Naive thymus-derived CD4-positive, alpha-beta T cell (primary cell): ENCODE measurements at regions not wholly inside any gene's neighbourhood (a gene's known extent, or its start where the extent isn't known, plus 50 kb on each side); places are given as distances from the start of the nearest gene placed in this dataset.

Experiments used
- ATAC-seq: fragments of 150-1000 bp; cut with Tn5 transposase; 2 replicates; pipeline ENCODE4 v1.10.0; 2021; ENCODE audit warnings: mild to moderate bottlenecking, moderate library complexity
- CTCF ChIA-PET: fragments of 350-600 bp; sonication (Branson Sonifier 250); formaldehyde crosslinking; loops from one replicate; lab custom pipeline; 2021; ENCODE audit warnings: antibody characterized with exemption; lab: Charles Lee
- POLR2A ChIA-PET: fragments of 350-600 bp; sonication (Branson Sonifier 250); formaldehyde crosslinking; loops from one replicate; lab custom pipeline; 2021; ENCODE audit warnings: antibody characterized with exemption, inconsistent platforms; lab: Charles Lee
- DNase-seq, 9 donors: peaks; one replicate each; pipeline versions ENCODE4 v3.0.0 to v3.0.0-alpha.2; 2020 to 2022; ENCODE audit warnings: mixed read lengths in 1 of 9
- H3K27ac ChIP-seq: one replicate; pipeline ENCODE4 v1.7.0; 2013; ENCODE audit warnings: mild to moderate bottlenecking, low read depth, low read length, moderate library complexity
- H3K27me3 ChIP-seq, 2 donors: one replicate each; pipeline ENCODE4 v1.7.0; 2013; ENCODE audit warnings: low read length in 2 of 2, mild to moderate bottlenecking in 2 of 2, moderate library complexity in 2 of 2; ENCODE audit not compliant: control insufficient read depth in 2 of 2, insufficient read depth in 2 of 2
- H3K36me3 ChIP-seq, 3 experiments: 1 replicate in 2 of 3; 2 replicates in 1 of 3; pipeline ENCODE4 v1.7.0; 2013; ENCODE audit warnings: low read length in 3 of 3, mild to moderate bottlenecking in 3 of 3, moderate library complexity in 1 of 3; ENCODE audit not compliant: insufficient read depth in 3 of 3, control insufficient read depth in 2 of 3
- H3K4me1 ChIP-seq, 2 donors: one replicate each; pipeline ENCODE4 v1.7.0; 2013; ENCODE audit warnings: low read length in 2 of 2, mild to moderate bottlenecking in 2 of 2, moderate library complexity in 1 of 2; ENCODE audit not compliant: control insufficient read depth in 2 of 2, insufficient read depth in 2 of 2
- H3K4me3 ChIP-seq: 2 replicates; pipeline ENCODE4 v1.7.0; 2013; ENCODE audit warnings: mild to moderate bottlenecking, low read length
- H3K9me3 ChIP-seq, 3 experiments: 1 replicate in 2 of 3; 2 replicates in 1 of 3; pipeline ENCODE4 v1.7.0; 2013; ENCODE audit warnings: low read length in 3 of 3; ENCODE audit not compliant: control insufficient read depth in 2 of 3
- H3K27ac Mint-ChIP-seq, 9 donors: one replicate each; pipeline ENCODE4 v1.8.0; 2020 to 2022; ENCODE audit warnings: mixed read lengths in 9 of 9, mild to moderate bottlenecking in 8 of 9, moderate library complexity in 5 of 9, inconsistent platforms in 2 of 9
- H3K27me3 Mint-ChIP-seq, 5 donors: one replicate each; pipeline ENCODE4 v1.8.0; 2021 to 2022; ENCODE audit warnings: mixed read lengths in 5 of 5, mild to moderate bottlenecking in 1 of 5
- H3K36me3 Mint-ChIP-seq, 5 donors: one replicate each; pipeline ENCODE4 v1.8.0; 2020 to 2022; ENCODE audit warnings: mixed read lengths in 5 of 5, mild to moderate bottlenecking in 3 of 5, inconsistent platforms in 1 of 5
- H3K4me1 Mint-ChIP-seq, 7 donors: one replicate each; pipeline ENCODE4 v1.8.0; 2020 to 2022; ENCODE audit warnings: mixed read lengths in 7 of 7, mild to moderate bottlenecking in 3 of 7, inconsistent platforms in 1 of 7
- H3K4me3 Mint-ChIP-seq, 10 donors: one replicate each; pipeline ENCODE4 v1.8.0; 2020 to 2022; ENCODE audit warnings: mild to moderate bottlenecking in 10 of 10, mixed read lengths in 10 of 10, moderate library complexity in 6 of 10, inconsistent platforms in 2 of 10
- H3K9me3 Mint-ChIP-seq, 11 donors: one replicate each; pipeline ENCODE4 v1.8.0; 2020 to 2022; ENCODE audit warnings: mixed read lengths in 11 of 11, mild to moderate bottlenecking in 4 of 11, inconsistent platforms in 1 of 11, moderate library complexity in 1 of 11
- intact Hi-C, 2 donors: fragments of 100-400 bp; cut with micrococcal nuclease; formaldehyde crosslinking; loops; one replicate each; pipeline ENCODE4 v1.15.1; 2023

DNA sequence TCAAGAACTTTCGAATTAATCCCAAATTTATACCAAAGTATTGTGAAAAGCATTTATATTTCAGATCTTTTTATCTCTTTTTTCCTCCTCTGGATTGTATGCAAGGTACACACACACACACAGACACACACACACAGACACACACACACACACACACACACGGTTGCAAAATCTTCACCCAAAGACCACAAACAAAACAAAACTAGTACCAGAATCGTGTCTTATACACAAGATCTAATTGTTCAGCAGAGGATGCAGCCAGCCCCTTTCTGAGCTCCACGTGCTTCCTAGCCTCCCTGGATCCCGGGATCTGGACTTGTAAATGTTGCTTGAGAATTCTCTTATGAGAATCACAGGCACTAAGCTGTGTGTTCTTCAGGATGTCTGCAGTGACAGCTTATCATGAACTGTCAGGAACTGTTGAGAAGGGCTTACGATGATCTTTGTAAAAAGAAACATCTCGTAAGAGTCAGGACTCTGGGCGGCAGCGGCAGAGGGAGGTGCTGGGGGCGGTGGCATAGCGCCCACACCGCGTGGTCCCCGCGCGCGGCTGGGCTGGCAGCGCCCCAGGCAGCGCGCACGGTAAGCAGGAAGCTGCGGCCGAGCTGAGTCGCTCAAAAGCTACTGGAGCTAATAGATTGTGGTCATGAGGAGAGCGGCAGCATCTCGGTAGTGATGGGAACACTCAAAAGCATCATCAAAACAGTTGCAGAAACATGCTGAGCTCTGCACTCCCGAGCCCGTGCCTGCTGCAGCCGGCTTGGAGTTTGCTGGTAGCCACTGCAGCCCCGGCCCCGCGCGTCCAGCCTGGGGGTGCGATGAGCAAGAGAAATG lies 277.6 kb downstream of the GATA3 start:
- H3K27ac Mint-ChIP-seq: peak overlapping the region; percentile 88 to 97 (median 93)
- Histone ChIP-seq H3K4me3 (peak overlapping the region; percentile 71), H3K27me3 (no peaks in the 10 kb centered on the region), H3K9me3 (no peaks in the 10 kb centered on the region), H3K27ac (peak overlapping the region; percentile 83), H3K4me1 (peaks cover 9 to 23% of the 10 kb centered on the region in 2 donors), H3K36me3 (no peaks in the 10 kb centered on the region)
- intact Hi-C loops: loop anchor here (1.0 to 10.0 kb wide), 15 partner anchors 72 to 877 kb away; partner anchors contain the start of genes TAF3 (in 2 of the 2), ATP5F1C (in 1 of the 2), GATA3 (in 1 of the 2) and KIN (in 1 of the 2)
- ChIA-PET POLR2A (interaction anchor here (0.7 to 2.2 kb wide), 13 partner anchors 9 to 280 kb away, joined by 3 to 13 read pairs (median 3); no protein-coding TSS in a partner anchor), CTCF (interaction anchor here (0.7 to 1.4 kb wide), 3 partner anchors 34 to 272 kb away, joined by 3 to 5 read pairs (median 4); no protein-coding TSS in a partner anchor)
- H3K9me3 Mint-ChIP-seq: no peaks in the 10 kb centered on the region
- peaks cover 21 to 53% (median 40%) of the 10 kb centered on the region in 7 donors for H3K4me1 Mint-ChIP-seq
- DNase-seq: peak; percentile 78 to 96 (median 93)
- H3K36me3 Mint-ChIP-seq: peaks cover 0 to 8% (median 0%) of the 10 kb centered on the region in 5 donors
- peak; percentile 97 for ATAC-seq
- H3K27me3 Mint-ChIP-seq: peaks cover 0 to 10% (median 0%) of the 10 kb centered on the region in 5 donors
- peak overlapping the region; percentile 65 to 92 (median 84) for H3K4me3 Mint-ChIP-seq

DNA sequence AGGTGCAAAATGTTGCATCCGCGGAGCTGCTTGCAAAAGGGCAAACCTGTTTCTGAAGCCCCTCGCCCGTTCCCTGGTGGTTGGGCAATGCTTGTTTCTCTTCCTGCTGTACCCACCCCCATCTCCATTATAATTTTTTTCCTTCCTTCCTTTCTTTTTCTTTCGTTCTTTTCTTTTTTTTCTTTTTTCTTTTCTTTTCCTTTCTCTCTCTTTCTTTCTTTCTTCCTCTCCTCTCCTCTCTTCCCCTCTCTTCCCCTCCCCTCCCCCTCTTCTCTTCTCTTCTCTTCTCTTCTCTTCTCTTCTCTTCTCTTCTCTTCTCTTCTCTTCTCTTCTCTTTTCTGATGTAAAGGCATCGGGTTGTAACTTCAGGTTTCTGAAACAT lies 278.2 kb downstream of the GATA3 start:
- peaks cover 0 to 8% (median 0%) of the 10 kb centered on the region in 5 donors for H3K36me3 Mint-ChIP-seq
- POLR2A ChIA-PET: interaction anchor here (0.7 to 2.2 kb wide), 12 partner anchors 9 to 281 kb away, joined by 3 to 13 read pairs (median 4); no protein-coding TSS in a partner anchor
- H3K9me3 ChIP-seq: no peaks in the 10 kb centered on the region
- H3K27me3 Mint-ChIP-seq: peaks cover 0 to 10% (median 0%) of the 10 kb centered on the region in 5 donors
- peaks cover 21 to 53% (median 40%) of the 10 kb centered on the region in 7 donors for H3K4me1 Mint-ChIP-seq
- peak in 1 of 9 donors; percentile 4 for DNase-seq
- H3K27ac ChIP-seq: peak overlapping the region; percentile 83
- peak overlapping the region; percentile 88 to 97 (median 93) for H3K27ac Mint-ChIP-seq
- no peaks in the 10 kb centered on the region for H3K9me3 Mint-ChIP-seq
- H3K4me3 Mint-ChIP-seq: peak overlapping the region; percentile 65 to 92 (median 84)
- ATAC-seq: no peak
- intact Hi-C loops: loop anchor here (1.0 to 10.0 kb wide), 15 partner anchors 72 to 877 kb away; partner anchors contain the start of genes TAF3 (in 2 of the 2), ATP5F1C (in 1 of the 2), GATA3 (in 1 of the 2) and KIN (in 1 of the 2)
- H3K36me3 ChIP-seq: no peaks in the 10 kb centered on the region
- H3K4me1 ChIP-seq: peaks cover 9 to 23% of the 10 kb centered on the region in 2 donors
- CTCF ChIA-PET: interaction anchor here (1.0 to 1.4 kb wide), 2 partner anchors 112 to 273 kb away, joined by 3 to 5 read pairs; no protein-coding TSS in a partner anchor
- H3K4me3 ChIP-seq: peak overlapping the region; percentile 71
- H3K27me3 ChIP-seq: no peaks in the 10 kb centered on the region

DNA sequence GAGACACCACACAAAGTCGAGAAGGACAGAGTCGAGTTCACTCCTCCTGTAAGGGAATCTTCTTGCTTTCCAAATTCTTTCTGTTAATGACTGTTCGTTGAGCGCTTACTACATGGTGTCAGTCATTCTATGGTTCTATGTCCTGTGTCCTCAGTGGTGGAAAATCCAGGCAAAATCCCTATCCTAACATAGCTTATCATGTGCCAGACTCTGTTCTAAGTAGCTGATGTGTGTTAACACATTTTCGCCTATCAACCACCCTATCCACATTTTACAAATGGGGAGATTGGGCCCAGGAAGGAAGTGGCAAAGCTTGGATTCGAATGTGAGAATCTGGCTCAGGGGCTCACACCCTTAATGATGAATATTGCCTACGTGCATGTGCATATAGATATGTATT lies 280.1 kb downstream of the GATA3 start:
- Histone ChIP-seq H3K27ac (no peak overlapping the region), H3K27me3 (no peaks in the 10 kb centered on the region), H3K4me3 (no peak overlapping the region), H3K9me3 (no peaks in the 10 kb centered on the region), H3K36me3 (no peaks in the 10 kb centered on the region), H3K4me1 (peaks cover 9 to 23% of the 10 kb centered on the region in 2 donors)
- DNase-seq: no peak
- H3K27ac Mint-ChIP-seq: peak overlapping the region in 5 of 9 donors; percentile 54 to 94 (median 90)
- ATAC-seq: no peak
- CTCF ChIA-PET: no interaction called here
- POLR2A ChIA-PET: no interaction called here
- peak overlapping the region in 2 of 10 donors; percentile 43 to 44 for H3K4me3 Mint-ChIP-seq
- intact Hi-C loops: loop anchor here (5.0 to 10.0 kb wide), 3 partner anchors 152 to 550 kb away; partner anchors contain the start of genes ATP5F1C (in 1 of the 2), KIN (in 1 of the 2) and TAF3 (in 1 of the 2)
- H3K9me3 Mint-ChIP-seq: no peaks in the 10 kb centered on the region
- H3K36me3 Mint-ChIP-seq: peaks cover 0 to 8% (median 0%) of the 10 kb centered on the region in 5 donors
- peaks cover 22 to 43% (median 35%) of the 10 kb centered on the region in 7 donors for H3K4me1 Mint-ChIP-seq
- peaks cover 0 to 6% (median 0%) of the 10 kb centered on the region in 5 donors for H3K27me3 Mint-ChIP-seq

DNA sequence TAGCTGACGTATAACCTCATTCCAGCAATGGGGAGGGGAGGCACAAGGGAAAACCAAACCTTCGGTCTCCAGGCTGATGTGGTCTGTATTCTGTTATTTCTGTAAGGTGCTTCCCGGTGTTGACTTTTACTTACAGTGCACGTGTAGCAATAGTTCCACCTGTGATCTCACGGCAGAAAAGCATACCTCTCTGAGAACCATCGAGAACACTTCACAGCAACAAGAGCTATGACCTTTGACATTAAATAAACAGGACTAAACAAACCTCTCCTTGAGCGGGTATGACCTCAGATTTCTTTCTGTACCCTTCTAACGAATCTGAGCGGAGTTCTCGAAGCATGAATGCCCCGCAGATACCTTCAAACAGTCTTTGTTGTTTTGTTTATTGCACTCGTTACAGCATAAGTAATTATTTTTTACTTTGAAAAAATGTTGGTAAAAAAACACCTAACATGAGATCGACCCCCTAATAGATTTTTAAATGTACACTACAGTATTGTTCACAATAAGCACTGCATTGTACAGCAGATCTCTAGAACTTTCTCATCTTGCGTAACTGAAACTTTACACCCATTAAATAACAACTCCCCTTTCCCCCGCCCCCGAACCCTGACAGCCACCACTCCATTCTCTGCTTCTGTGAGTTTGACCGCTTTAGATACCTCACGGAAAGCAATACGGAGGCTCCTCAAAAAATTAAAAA lies 282.3 kb downstream of the GATA3 start:
- no peak for ATAC-seq
- Histone ChIP-seq H3K27ac (no peak overlapping the region), H3K36me3 (no peaks in the 10 kb centered on the region), H3K27me3 (no peaks in the 10 kb centered on the region), H3K4me3 (no peak overlapping the region), H3K4me1 (peaks cover 5 to 11% of the 10 kb centered on the region in 2 donors), H3K9me3 (no peaks in the 10 kb centered on the region)
- POLR2A ChIA-PET: interaction anchor here (0.6 kb wide), 1 partner anchor 619 kb away, joined by 9 read pairs; no protein-coding TSS in a partner anchor
- peaks cover 0 to 10% (median 0%) of the 10 kb centered on the region in 5 donors for H3K36me3 Mint-ChIP-seq
- no peak overlapping the region for H3K4me3 Mint-ChIP-seq
- peaks cover 4 to 23% (median 20%) of the 10 kb centered on the region in 7 donors for H3K4me1 Mint-ChIP-seq
- H3K9me3 Mint-ChIP-seq: peaks cover 0 to 10% (median 0%) of the 10 kb centered on the region in 11 donors
- H3K27ac Mint-ChIP-seq: no peak overlapping the region
- DNase-seq: no peak
- H3K27me3 Mint-ChIP-seq: peaks cover 0 to 6% (median 0%) of the 10 kb centered on the region in 5 donors
- CTCF ChIA-PET: interaction anchor here (0.6 kb wide), 1 partner anchor 487 kb away, joined by 3 read pairs; no protein-coding TSS in a partner anchor
- intact Hi-C loops: loop anchor here in 1 of 2 donors (10.0 kb wide), 2 partner anchors 522 to 552 kb away; partner anchors contain the start of genes ATP5F1C, KIN and TAF3

- intact Hi-C loops: loop anchor here in 1 of 2 donors (10.0 kb wide), 2 partner anchors 522 to 552 kb away; partner anchors contain the start of genes ATP5F1C, KIN and TAF3
- Histone ChIP-seq H3K27me3 (no peaks in the 10 kb centered on the region), H3K9me3 (no peaks in the 10 kb centered on the region), H3K36me3 (no peaks in the 10 kb centered on the region), H3K4me3 (no peak overlapping the region), H3K4me1 (peaks cover 5 to 11% of the 10 kb centered on the region in 2 donors), H3K27ac (no peak overlapping the region)
- POLR2A ChIA-PET: no interaction called here
- ATAC-seq (no peak), DNase-seq (no peak)
- Mint-ChIP-seq H3K27ac (no peak overlapping the region), H3K36me3 (peaks cover 0 to 10% (median 0%) of the 10 kb centered on the region in 5 donors), H3K4me1 (peaks cover 0 to 18% (median 15%) of the 10 kb centered on the region in 7 donors), H3K4me3 (no peak overlapping the region), H3K27me3 (peaks cover 0 to 4% (median 0%) of the 10 kb centered on the region in 5 donors), H3K9me3 (peaks cover 0 to 10% (median 0%) of the 10 kb centered on the region in 11 donors)
- CTCF ChIA-PET: no interaction called here
These were observed 282.8 kb downstream of the GATA3 start for GRCh38 chr10:8337332-8337651.
